ENCODE measurements at regions not wholly inside any gene's neighbourhood (a gene's known extent, or its start where the extent isn't known, plus 50 kb on each side); places are given as distances from the start of the nearest gene placed in this dataset.

GRCh38 chr20:24096864-24097450 is 108.4 kb upstream of the GGTLC1 start:
- Histone ChIP-seq H3K4me3 (no peak overlapping the region), H3K36me3 (no peaks in the 10 kb centered on the region), H3K4me1 (ENCODE audit: insufficient read depth) (peaks cover 3% of the 10 kb centered on the region), H3K9me3 (no peaks in the 10 kb centered on the region), H3K27me3 (no peaks in the 10 kb centered on the region), H3K27ac (no peak overlapping the region)
- no peak for TF ChIP-seq EP300 (IDR thresholded peaks at IDR 0.05)
- TF ChIP-seq CTCF (IDR thresholded peaks at IDR 0.05), result no peak
- TF ChIP-seq POLR2A (IDR thresholded peaks at IDR 0.05), result no peak
- 22 to 34% (median 24%) methylated on average over 13 of the region's 13 CpGs for WGBS, 3 donors
- intact Hi-C loops (cut with DNase I), result no loop called here
- DNase-seq, result no peak

GRCh38 chr20:24096264-24096663 is 107.7 kb upstream of the GGTLC1 start:
- Histone ChIP-seq H3K4me3 (no peak overlapping the region), H3K27me3 (no peaks in the 10 kb centered on the region), H3K36me3 (no peaks in the 10 kb centered on the region), H3K9me3 (no peaks in the 10 kb centered on the region), H3K4me1 (ENCODE audit: insufficient read depth) (peaks cover 3% of the 10 kb centered on the region), H3K27ac (no peak overlapping the region)
- 89 to 96% (median 92%) methylated on average over 5 of the region's 5 CpGs for WGBS, 3 donors
- intact Hi-C loops (cut with DNase I), result no loop called here
- TF ChIP-seq CTCF (IDR thresholded peaks at IDR 0.05), result no peak
- TF ChIP-seq EP300 (IDR thresholded peaks at IDR 0.05), result no peak
- no peak for TF ChIP-seq POLR2A (IDR thresholded peaks at IDR 0.05)
- DNase-seq, result no peak

- WGBS, 3 donors, result 92 to 94% (median 93%) methylated on average over 7 of the region's 7 CpGs
- no peaks in the 10 kb centered on the region for H3K36me3 ChIP-seq
- TF ChIP-seq POLR2A (IDR thresholded peaks at IDR 0.05) (no peak), EP300 (IDR thresholded peaks at IDR 0.05) (no peak), CTCF (IDR thresholded peaks at IDR 0.05) (no peak)
- H3K4me3 ChIP-seq, result no peak overlapping the region
- H3K27ac ChIP-seq, result no peak overlapping the region
- H3K27me3 ChIP-seq, result no peaks in the 10 kb centered on the region
- H3K4me1 ChIP-seq (ENCODE audit: insufficient read depth), result peaks cover 3% of the 10 kb centered on the region
- no peaks in the 10 kb centered on the region for H3K9me3 ChIP-seq
- intact Hi-C loops (cut with DNase I), result no loop called here
- DNase-seq, result no peak
Observed at GRCh38 chr20:24095756-24096155, 107.2 kb upstream of the GGTLC1 start.

- H3K4me1 ChIP-seq (ENCODE audit: insufficient read depth), result peaks cover 3% of the 10 kb centered on the region
- H3K9me3 ChIP-seq, result no peaks in the 10 kb centered on the region
- TF ChIP-seq POLR2A (IDR thresholded peaks at IDR 0.05) (no peak), CTCF (IDR thresholded peaks at IDR 0.05) (no peak), EP300 (IDR thresholded peaks at IDR 0.05) (no peak)
- H3K27ac ChIP-seq, result no peak overlapping the region
- H3K4me3 ChIP-seq, result no peak overlapping the region
- H3K36me3 ChIP-seq, result no peaks in the 10 kb centered on the region
- no peaks in the 10 kb centered on the region for H3K27me3 ChIP-seq
- DNase-seq, result no peak
- intact Hi-C loops (cut with DNase I), result no loop called here
Observed at GRCh38 chr20:24095303-24095702, 106.7 kb upstream of the GGTLC1 start.
